AG04450 (cell line): ENCODE measurements at regions not wholly inside any gene's neighbourhood (a gene's known extent, or its start where the extent isn't known, plus 50 kb on each side); places are given as distances from the start of the nearest gene placed in this dataset.

Experiments
- CTCF ChIA-PET: fragments of 300-600, 350-600 bp; formaldehyde crosslinking; extraction: SDS; loops from one replicate; lab custom pipeline; 2022; ENCODE audit warnings: antibody characterized with exemption, inconsistent platforms; lab: Charles Lee
- POLR2A ChIA-PET: fragments of 350-600 bp; formaldehyde crosslinking; extraction: SDS; loops from one replicate; lab custom pipeline; 2021; ENCODE audit warnings: antibody characterized with exemption, inconsistent platforms; lab: Yijun Ruan, JAX
- DNase-seq: peaks from one replicate; pipeline ENCODE4 v3.0.0-alpha.2; 2011; ENCODE audit warnings: low read depth, low spot score
- H3K27ac ChIP-seq: one replicate; pipeline ENCODE4 v1.5.1; 2012; ENCODE audit warnings: low read depth, low read length, control low read depth
- H3K27me3 ChIP-seq: one replicate; pipeline ENCODE4 v1.6.0; 2012; ENCODE audit warnings: low read length; ENCODE audit not compliant: control insufficient read depth, insufficient read depth
- H3K4me3 ChIP-seq: 2 replicates; pipeline ENCODE4 v1.5.1; 2011; ENCODE audit warnings: mild to moderate bottlenecking, low read depth, low read length, control low read depth
- H3K9me3 ChIP-seq: 2 replicates; pipeline ENCODE4 v1.5.1; 2012; ENCODE audit warnings: low read length; ENCODE audit not compliant: control insufficient read depth, insufficient read depth
- CTCF ChIP-seq: IDR thresholded peaks from 2 replicates; pipeline ENCODE4 v1.5.1; 2011; ENCODE audit warnings: low read depth, low read length, control low read depth, inconsistent platforms

GRCh38 chr9:109599711-109600110, 101.6 kb upstream of the PTPN3 start:
- CTCF ChIA-PET: no interaction called here
- no peak for DNase-seq

GRCh38 chr9:109600142-109600541, 102.0 kb upstream of the PTPN3 start:
- TF ChIP-seq CTCF: no peak
- H3K27me3 ChIP-seq: peaks cover 12% of the 10 kb centered on the region
- 0 out of 2 replicates have a peak, but pooled peaks cover 4% of the 10 kb centered on the region for H3K9me3 ChIP-seq
- ChIA-PET POLR2A (no interaction called here), CTCF (no interaction called here)
- H3K27ac ChIP-seq: no peak overlapping the region
- no peak overlapping the region for H3K4me3 ChIP-seq
- peak; percentile 55 for DNase-seq

More at GRCh38 chr9:109599711-109600110, 101.6 kb upstream of the PTPN3 start:
- Histone ChIP-seq H3K9me3 (0 out of 2 replicates have a peak, but pooled peaks cover 4% of the 10 kb centered on the region), H3K4me3 (no peak overlapping the region), H3K27me3 (peaks cover 15% of the 10 kb centered on the region), H3K27ac (no peak overlapping the region)
- POLR2A ChIA-PET: no interaction called here
- no peak for TF ChIP-seq CTCF

GRCh38 chr9:109601181-109601580, 103.1 kb upstream of the PTPN3 start:
- TF ChIP-seq CTCF: no peak
- no peak for DNase-seq
- POLR2A ChIA-PET: no interaction called here
- Histone ChIP-seq H3K4me3 (no peak overlapping the region), H3K27ac (no peak overlapping the region), H3K27me3 (peaks cover 12% of the 10 kb centered on the region), H3K9me3 (0 out of 2 replicates have a peak, but pooled peaks cover 4% of the 10 kb centered on the region)
- CTCF ChIA-PET: no interaction called here

GRCh38 chr9:109602987-109603386, 104.9 kb upstream of the PTPN3 start:
- CTCF ChIA-PET: no interaction called here
- peaks cover 9% of the 10 kb centered on the region for H3K27me3 ChIP-seq
- H3K9me3 ChIP-seq: 0 out of 2 replicates have a peak, but pooled peaks cover 4% of the 10 kb centered on the region
- no peak for DNase-seq
- no peak overlapping the region for H3K4me3 ChIP-seq
- TF ChIP-seq CTCF: no peak
- no peak overlapping the region for H3K27ac ChIP-seq
- POLR2A ChIA-PET: no interaction called here

GRCh38 chr9:109604131-109604530, 106.0 kb upstream of the PTPN3 start:
- Histone ChIP-seq H3K27me3 (peaks cover 9% of the 10 kb centered on the region), H3K4me3 (no peak overlapping the region), H3K27ac (no peak overlapping the region), H3K9me3 (0 out of 2 replicates have a peak, but pooled peaks cover 4% of the 10 kb centered on the region)
- no peak for TF ChIP-seq CTCF
- ChIA-PET POLR2A (no interaction called here), CTCF (no interaction called here)
- DNase-seq: no peak
